ENCODE measurements at regions not wholly inside any gene's neighbourhood (a gene's known extent, or its start where the extent isn't known, plus 50 kb on each side); places are given as distances from the start of the nearest gene placed in this dataset.

GRCh38 chr5:153030755-153031725, 459.4 kb upstream of the GRIA1 start:
- no peak for DNase-seq (ENCODE audit: low read depth)
- H3K4me3 ChIP-seq (ENCODE audit: low read depth, low read length): no peak overlapping the region
- TF ChIP-seq CTCF (IDR thresholded peaks at IDR 0.05; ENCODE audit: low read depth, low read length, missing control alignments): no peak

GRCh38 chr5:153039501-153039900, 451.0 kb upstream of the GRIA1 start:
- no peak overlapping the region for H3K4me3 ChIP-seq (ENCODE audit: low read depth, low read length)
- DNase-seq (ENCODE audit: low read depth): no peak
- no peak for TF ChIP-seq CTCF (IDR thresholded peaks at IDR 0.05; ENCODE audit: low read depth, low read length, missing control alignments)

- DNase-seq (ENCODE audit: low read depth): no peak
- no peak for TF ChIP-seq CTCF (IDR thresholded peaks at IDR 0.05; ENCODE audit: low read depth, low read length, missing control alignments)
Observed at GRCh38 chr5:153043886-153044285, 446.6 kb upstream of the GRIA1 start.

GRCh38 chr5:153050496-153051179, 439.8 kb upstream of the GRIA1 start:
- no peak for TF ChIP-seq CTCF (IDR thresholded peaks at IDR 0.05; ENCODE audit: low read depth, low read length, missing control alignments)
- H3K4me3 ChIP-seq (ENCODE audit: low read depth, low read length): no peak overlapping the region
- no peak for DNase-seq (ENCODE audit: low read depth)

More at GRCh38 chr5:153043886-153044285, 446.6 kb upstream of the GRIA1 start:
- H3K4me3 ChIP-seq (ENCODE audit: low read depth, low read length): no peak overlapping the region

- no peak overlapping the region for H3K4me3 ChIP-seq (ENCODE audit: low read depth, low read length)
- TF ChIP-seq CTCF (IDR thresholded peaks at IDR 0.05; ENCODE audit: low read depth, low read length, missing control alignments): no peak
- no peak for DNase-seq (ENCODE audit: low read depth)
Observed at GRCh38 chr5:153066281-153066680, 424.2 kb upstream of the GRIA1 start.

GRCh38 chr5:153067869-153068268, 422.6 kb upstream of the GRIA1 start:
- no peak for TF ChIP-seq CTCF (IDR thresholded peaks at IDR 0.05; ENCODE audit: low read depth, low read length, missing control alignments)
- no peak overlapping the region for H3K4me3 ChIP-seq (ENCODE audit: low read depth, low read length)
- DNase-seq (ENCODE audit: low read depth): no peak
